HK-2 (cell line): ENCODE measurements at regions not wholly inside any gene's neighbourhood (a gene's known extent, or its start where the extent isn't known, plus 50 kb on each side); places are given as distances from the start of the nearest gene placed in this dataset.

Experiments used
- DNase-seq: peaks from one replicate; pipeline ENCODE4 v3.0.0-alpha.2; 2018; ENCODE audit not compliant: unreplicated experiment

- DNase-seq, result no peak
Observed at GRCh38 chr13:79267560-79267959, 138.5 kb downstream of the RBM26 start.

GRCh38 chr13:79258489-79258888 lies 147.6 kb downstream of the RBM26 start:
- no peak for DNase-seq

- no peak for DNase-seq
Observed at GRCh38 chr13:79246578-79246949, 159.5 kb downstream of the RBM26 start.

GRCh38 chr13:79245937-79246577 lies 160.0 kb downstream of the RBM26 start:
- DNase-seq, result no peak

GRCh38 chr13:79241697-79242096 lies 164.4 kb downstream of the RBM26 start:
- no peak for DNase-seq

- DNase-seq, result no peak
Observed at GRCh38 chr13:79237981-79238380, 168.1 kb downstream of the RBM26 start.

GRCh38 chr13:79231887-79232286 lies 174.2 kb downstream of the RBM26 start:
- no peak for DNase-seq

GRCh38 chr13:79229761-79230160 lies 176.3 kb downstream of the RBM26 start:
- DNase-seq, result no peak

- DNase-seq, result no peak
Observed at GRCh38 chr13:79228972-79229371, 177.1 kb downstream of the RBM26 start.

GRCh38 chr13:79227418-79227817 lies 178.6 kb downstream of the RBM26 start:
- no peak for DNase-seq

GRCh38 chr13:79226938-79227337 lies 179.1 kb downstream of the RBM26 start:
- DNase-seq, result no peak

- no peak for DNase-seq
Observed at GRCh38 chr13:79226250-79226649, 179.8 kb downstream of the RBM26 start.

- DNase-seq, result no peak
Observed at GRCh38 chr13:79225487-79226232, 180.4 kb downstream of the RBM26 start.

- no peak for DNase-seq
Observed at GRCh38 chr13:79222427-79223205, 183.4 kb downstream of the RBM26 start.

- DNase-seq, result no peak
Observed at GRCh38 chr13:79212064-79212619, 193.9 kb downstream of the RBM26 start.

- DNase-seq, result no peak
Observed at GRCh38 chr13:79211377-79211776, 194.7 kb downstream of the RBM26 start.

- no peak for DNase-seq
Observed at GRCh38 chr13:79197933-79198332, 208.1 kb downstream of the RBM26 start.

GRCh38 chr13:79196843-79197242 lies 209.2 kb downstream of the RBM26 start:
- no peak for DNase-seq

GRCh38 chr13:79196366-79196765 lies 209.7 kb downstream of the RBM26 start:
- no peak for DNase-seq

GRCh38 chr13:79194727-79195126 lies 211.3 kb downstream of the RBM26 start:
- DNase-seq, result no peak

- DNase-seq, result no peak
Observed at GRCh38 chr13:79194272-79194671, 211.8 kb downstream of the RBM26 start.

- no peak for DNase-seq
Observed at GRCh38 chr13:79191501-79191900, 214.6 kb downstream of the RBM26 start.

GRCh38 chr13:79190932-79191331 lies 215.1 kb downstream of the RBM26 start:
- DNase-seq, result no peak
